ENCODE measurements at regions not wholly inside any gene's neighbourhood (a gene's known extent, or its start where the extent isn't known, plus 50 kb on each side); places are given as distances from the start of the nearest gene placed in this dataset.

DNA sequence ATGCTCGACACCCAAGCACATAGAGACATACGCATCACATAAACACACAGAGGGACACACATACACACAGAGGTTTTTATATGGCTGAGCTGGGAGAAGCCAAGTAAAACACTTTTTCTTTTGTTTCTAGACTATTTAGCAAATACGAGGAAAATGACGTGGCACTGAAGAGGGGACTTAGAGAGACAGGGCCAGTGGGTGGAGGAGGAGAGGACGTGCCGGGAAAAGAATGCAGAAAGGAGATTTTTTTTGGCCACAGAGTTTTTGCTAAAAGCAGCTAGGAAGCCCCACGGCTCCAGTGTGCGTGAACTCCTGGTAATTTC, 168.5 kb upstream of the KLF7 start:
- TF ChIP-seq YY1 (IDR thresholded peaks at IDR 0.05; ENCODE audit: insufficient read depth, insufficient read length) (no peak), ZNF274 (IDR thresholded peaks at IDR 0.05; ENCODE audit: low read depth, low read length) (no peak)

Measured in NT2/D1 (cell line).